ENCODE measurements at regions not wholly inside any gene's neighbourhood (a gene's known extent, or its start where the extent isn't known, plus 50 kb on each side); places are given as distances from the start of the nearest gene placed in this dataset.

DNA sequence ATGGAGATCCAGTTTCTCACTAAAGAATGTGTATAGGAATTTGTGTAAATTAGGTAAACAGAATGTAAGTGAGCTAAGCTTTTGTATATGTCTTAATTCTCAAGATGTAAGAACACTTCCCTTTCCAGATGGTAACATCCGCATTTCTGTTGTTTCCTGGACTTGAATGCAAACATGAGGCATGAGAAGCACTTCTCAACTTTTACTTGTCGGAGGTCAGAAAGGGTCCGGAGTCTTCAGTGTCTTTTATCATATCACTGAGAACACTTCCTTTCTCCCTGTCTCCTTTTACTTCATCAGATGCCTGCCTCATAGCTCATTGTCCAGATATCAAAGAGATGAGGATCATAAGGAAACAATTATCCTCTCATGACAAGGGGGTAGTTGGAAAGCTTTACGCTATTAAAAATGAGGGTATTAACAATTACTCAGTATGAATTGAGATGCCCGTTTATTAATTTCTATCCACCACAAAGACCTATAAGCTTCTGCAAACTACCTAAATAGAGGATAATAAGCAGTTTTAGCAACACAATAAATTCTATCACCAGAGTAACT is 214.1 kb upstream of the FLRT2 start:
- H3K27me3 ChIP-seq = no peaks in the 10 kb centered on the region
- intact Hi-C loops (cut with DNase I) = no loop called here
- ATAC-seq (no peak), DNase-seq (no peak)
- H3K27ac ChIP-seq = no peak overlapping the region
- no peaks in the 10 kb centered on the region for H3K4me1 ChIP-seq
- H3K4me3 ChIP-seq = no peak overlapping the region
- no peaks in the 10 kb centered on the region for H3K36me3 ChIP-seq
- TF ChIP-seq, protein P1, sequence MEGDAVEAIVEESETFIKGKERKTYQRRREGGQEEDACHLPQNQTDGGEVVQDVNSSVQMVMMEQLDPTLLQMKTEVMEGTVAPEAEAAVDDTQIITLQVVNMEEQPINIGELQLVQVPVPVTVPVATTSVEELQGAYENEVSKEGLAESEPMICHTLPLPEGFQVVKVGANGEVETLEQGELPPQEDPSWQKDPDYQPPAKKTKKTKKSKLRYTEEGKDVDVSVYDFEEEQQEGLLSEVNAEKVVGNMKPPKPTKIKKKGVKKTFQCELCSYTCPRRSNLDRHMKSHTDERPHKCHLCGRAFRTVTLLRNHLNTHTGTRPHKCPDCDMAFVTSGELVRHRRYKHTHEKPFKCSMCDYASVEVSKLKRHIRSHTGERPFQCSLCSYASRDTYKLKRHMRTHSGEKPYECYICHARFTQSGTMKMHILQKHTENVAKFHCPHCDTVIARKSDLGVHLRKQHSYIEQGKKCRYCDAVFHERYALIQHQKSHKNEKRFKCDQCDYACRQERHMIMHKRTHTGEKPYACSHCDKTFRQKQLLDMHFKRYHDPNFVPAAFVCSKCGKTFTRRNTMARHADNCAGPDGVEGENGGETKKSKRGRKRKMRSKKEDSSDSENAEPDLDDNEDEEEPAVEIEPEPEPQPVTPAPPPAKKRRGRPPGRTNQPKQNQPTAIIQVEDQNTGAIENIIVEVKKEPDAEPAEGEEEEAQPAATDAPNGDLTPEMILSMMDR (IDR thresholded peaks at IDR 0.05) = no peak
- H3K9me3 ChIP-seq = no peaks in the 10 kb centered on the region

DNA sequence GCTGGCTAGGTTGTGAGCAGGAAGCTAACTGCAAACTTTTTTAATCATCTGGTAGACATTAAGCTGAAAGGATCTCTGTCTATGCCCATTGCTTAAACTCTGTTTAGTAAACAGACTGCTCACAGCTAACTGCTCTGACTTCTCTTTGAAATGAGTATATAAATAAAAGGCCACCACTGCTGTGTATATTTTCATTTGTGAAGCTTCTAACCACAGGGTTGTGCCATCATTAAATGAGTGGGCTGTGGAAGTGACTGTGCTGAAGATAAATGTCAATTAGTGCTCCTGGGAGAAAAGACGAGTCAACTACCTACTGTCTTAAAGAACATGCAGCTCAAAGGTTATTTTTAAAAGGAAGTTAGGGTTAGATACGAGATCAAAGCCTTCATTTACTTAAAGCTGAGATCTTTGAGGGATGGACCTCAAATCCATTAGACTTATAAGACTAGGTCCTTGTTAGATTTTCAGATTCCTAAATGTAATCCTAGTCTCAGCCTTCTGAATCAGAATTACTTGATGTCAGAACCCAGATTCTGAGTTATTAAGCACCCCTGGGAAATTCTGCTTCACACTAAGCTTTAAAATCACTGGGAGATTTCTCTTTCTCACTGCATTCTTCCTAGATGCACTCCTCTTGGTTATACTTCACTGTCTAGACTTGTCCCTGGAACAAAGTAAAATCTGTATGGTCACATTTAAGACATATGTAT is 213.1 kb upstream of the FLRT2 start:
- Histone ChIP-seq H3K4me3 (no peak overlapping the region), H3K27ac (no peak overlapping the region), H3K4me1 (no peaks in the 10 kb centered on the region), H3K36me3 (no peaks in the 10 kb centered on the region), H3K9me3 (no peaks in the 10 kb centered on the region), H3K27me3 (no peaks in the 10 kb centered on the region)
- TF ChIP-seq, protein P1 (IDR thresholded peaks at IDR 0.05) = no peak
- DNase-seq = no peak
- intact Hi-C loops (cut with DNase I) = no loop called here
- no peak for ATAC-seq

- Histone ChIP-seq H3K4me3 (no peak overlapping the region), H3K27ac (no peak overlapping the region), H3K27me3 (no peaks in the 10 kb centered on the region), H3K4me1 (no peaks in the 10 kb centered on the region), H3K9me3 (no peaks in the 10 kb centered on the region), H3K36me3 (no peaks in the 10 kb centered on the region)
- intact Hi-C loops (cut with DNase I) = no loop called here
- TF ChIP-seq, protein P1 (IDR thresholded peaks at IDR 0.05) = no peak
- ATAC-seq = no peak
- no peak for DNase-seq
Measured at GRCh38 chr14:85317491-85318021, 212.4 kb upstream of the FLRT2 start.

DNA sequence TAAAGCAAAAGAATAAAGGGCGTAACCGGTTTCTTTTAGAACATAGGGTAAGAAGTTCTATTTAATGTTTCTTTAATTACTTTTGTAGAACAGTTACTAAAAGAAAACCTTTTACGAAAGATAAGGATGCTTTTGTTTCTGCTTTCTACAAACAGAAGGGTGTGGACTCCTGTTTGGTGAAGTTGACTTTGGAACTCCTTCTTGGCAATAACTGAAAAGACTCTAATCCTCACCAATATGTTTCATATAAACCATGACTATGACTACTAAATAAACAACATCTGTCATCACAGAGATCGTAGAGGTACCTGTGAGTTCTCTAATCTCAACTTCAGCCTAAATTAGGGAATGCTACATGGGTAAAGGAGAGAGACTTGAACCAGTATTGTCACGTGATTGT is 210.8 kb upstream of the FLRT2 start:
- H3K4me3 ChIP-seq = no peak overlapping the region
- ATAC-seq (no peak), DNase-seq (no peak)
- intact Hi-C loops (cut with DNase I) = no loop called here
- TF ChIP-seq, protein P1 (IDR thresholded peaks at IDR 0.05) = no peak
- H3K36me3 ChIP-seq = no peaks in the 10 kb centered on the region
- no peaks in the 10 kb centered on the region for H3K27me3 ChIP-seq
- no peaks in the 10 kb centered on the region for H3K9me3 ChIP-seq
- H3K4me1 ChIP-seq = no peaks in the 10 kb centered on the region
- H3K27ac ChIP-seq = no peak overlapping the region

GRCh38 chr14:85319998-85320630 is 209.8 kb upstream of the FLRT2 start:
- ATAC-seq (no peak), DNase-seq (no peak)
- TF ChIP-seq, protein P1 (IDR thresholded peaks at IDR 0.05) = no peak
- no peaks in the 10 kb centered on the region for H3K36me3 ChIP-seq
- no peaks in the 10 kb centered on the region for H3K4me1 ChIP-seq
- H3K9me3 ChIP-seq = no peaks in the 10 kb centered on the region
- intact Hi-C loops (cut with DNase I) = no loop called here
- H3K27ac ChIP-seq = no peak overlapping the region
- no peak overlapping the region for H3K4me3 ChIP-seq
- H3K27me3 ChIP-seq = no peaks in the 10 kb centered on the region
